ENCODE measurements at regions not wholly inside any gene's neighbourhood (a gene's known extent, or its start where the extent isn't known, plus 50 kb on each side); places are given as distances from the start of the nearest gene placed in this dataset.

- no peak overlapping the region for H3K27ac Mint-ChIP-seq (ENCODE audit: unreplicated experiment)
- peaks cover 2% of the 10 kb centered on the region for H3K9me3 Mint-ChIP-seq (ENCODE audit: unreplicated experiment)
- no peak overlapping the region for H3K4me3 Mint-ChIP-seq (ENCODE audit: unreplicated experiment)
- DNase-seq (ENCODE audit: low spot score), result no peak
- no peak for TF ChIP-seq CTCF (IDR thresholded peaks at IDR 0.05; ENCODE audit: unreplicated experiment)
- no peaks in the 10 kb centered on the region for H3K36me3 Mint-ChIP-seq (ENCODE audit: low read depth, unreplicated experiment)
- H3K27me3 Mint-ChIP-seq (ENCODE audit: unreplicated experiment), result no peaks in the 10 kb centered on the region
- no peaks in the 10 kb centered on the region for H3K4me1 Mint-ChIP-seq (ENCODE audit: unreplicated experiment)
Measured at GRCh38 chr6:164817662-164818061, 491.7 kb downstream of the C6orf118 start.

- Mint-ChIP-seq H3K9me3 (ENCODE audit: unreplicated experiment) (peaks cover 12% of the 10 kb centered on the region), H3K4me1 (ENCODE audit: unreplicated experiment) (no peaks in the 10 kb centered on the region)
Measured at GRCh38 chr6:164812706-164813105, 496.7 kb downstream of the C6orf118 start.

GRCh38 chr6:164807125-164807524 lies 502.3 kb downstream of the C6orf118 start:
- H3K27ac Mint-ChIP-seq (ENCODE audit: unreplicated experiment), result no peak overlapping the region
- H3K4me3 Mint-ChIP-seq (ENCODE audit: unreplicated experiment), result no peak overlapping the region
- no peak for DNase-seq (ENCODE audit: low spot score)
- peaks cover 3% of the 10 kb centered on the region for H3K27me3 Mint-ChIP-seq (ENCODE audit: unreplicated experiment)
- no peak for TF ChIP-seq CTCF (IDR thresholded peaks at IDR 0.05; ENCODE audit: unreplicated experiment)
- peaks cover 19% of the 10 kb centered on the region for H3K9me3 Mint-ChIP-seq (ENCODE audit: unreplicated experiment)
- H3K4me1 Mint-ChIP-seq (ENCODE audit: unreplicated experiment), result no peaks in the 10 kb centered on the region
- H3K36me3 Mint-ChIP-seq (ENCODE audit: low read depth, unreplicated experiment), result peaks cover 10% of the 10 kb centered on the region

More at GRCh38 chr6:164812706-164813105, 496.7 kb downstream of the C6orf118 start:
- Mint-ChIP-seq H3K27me3 (ENCODE audit: unreplicated experiment) (no peaks in the 10 kb centered on the region), H3K36me3 (ENCODE audit: low read depth, unreplicated experiment) (peaks cover 4% of the 10 kb centered on the region), H3K4me3 (ENCODE audit: unreplicated experiment) (no peak overlapping the region), H3K27ac (ENCODE audit: unreplicated experiment) (no peak overlapping the region)
- no peak for TF ChIP-seq CTCF (IDR thresholded peaks at IDR 0.05; ENCODE audit: unreplicated experiment)
- no peak for DNase-seq (ENCODE audit: low spot score)

- no peaks in the 10 kb centered on the region for H3K36me3 Mint-ChIP-seq (ENCODE audit: low read depth, unreplicated experiment)
- no peaks in the 10 kb centered on the region for H3K4me1 Mint-ChIP-seq (ENCODE audit: unreplicated experiment)
- no peaks in the 10 kb centered on the region for H3K9me3 Mint-ChIP-seq (ENCODE audit: unreplicated experiment)
- no peak overlapping the region for H3K27ac Mint-ChIP-seq (ENCODE audit: unreplicated experiment)
- no peak overlapping the region for H3K4me3 Mint-ChIP-seq (ENCODE audit: unreplicated experiment)
- TF ChIP-seq CTCF (IDR thresholded peaks at IDR 0.05; ENCODE audit: unreplicated experiment), result no peak
- H3K27me3 Mint-ChIP-seq (ENCODE audit: unreplicated experiment), result no peaks in the 10 kb centered on the region
- DNase-seq (ENCODE audit: low spot score), result no peak
Measured at GRCh38 chr6:164795056-164795815, 514.2 kb downstream of the C6orf118 start.

- no peak for DNase-seq (ENCODE audit: low spot score)
- H3K4me1 Mint-ChIP-seq (ENCODE audit: unreplicated experiment), result no peaks in the 10 kb centered on the region
- no peaks in the 10 kb centered on the region for H3K36me3 Mint-ChIP-seq (ENCODE audit: low read depth, unreplicated experiment)
- no peaks in the 10 kb centered on the region for H3K9me3 Mint-ChIP-seq (ENCODE audit: unreplicated experiment)
- no peaks in the 10 kb centered on the region for H3K27me3 Mint-ChIP-seq (ENCODE audit: unreplicated experiment)
- H3K4me3 Mint-ChIP-seq (ENCODE audit: unreplicated experiment), result no peak overlapping the region
- no peak overlapping the region for H3K27ac Mint-ChIP-seq (ENCODE audit: unreplicated experiment)
- TF ChIP-seq CTCF (IDR thresholded peaks at IDR 0.05; ENCODE audit: unreplicated experiment), result no peak
Measured at GRCh38 chr6:164792666-164793065, 516.7 kb downstream of the C6orf118 start.
